HG03469 (cell line): ENCODE measurements at regions not wholly inside any gene's neighbourhood (a gene's known extent, or its start where the extent isn't known, plus 50 kb on each side); places are given as distances from the start of the nearest gene placed in this dataset.
"Not testable (repeated sequence)": the region's sequence is repeated elsewhere in the genome, so short reads cannot be mapped to it uniquely, and the experiment has no call there.

Experiments used
- ATAC-seq: cut with Tn5 transposase; IDR thresholded peaks from one replicate; pipeline ENCODE4 v1.9.1; 2021; ENCODE audit warnings: mild to moderate bottlenecking, moderate library complexity, moderate number of reproducible peaks; ENCODE audit not compliant: unreplicated experiment

DNA sequence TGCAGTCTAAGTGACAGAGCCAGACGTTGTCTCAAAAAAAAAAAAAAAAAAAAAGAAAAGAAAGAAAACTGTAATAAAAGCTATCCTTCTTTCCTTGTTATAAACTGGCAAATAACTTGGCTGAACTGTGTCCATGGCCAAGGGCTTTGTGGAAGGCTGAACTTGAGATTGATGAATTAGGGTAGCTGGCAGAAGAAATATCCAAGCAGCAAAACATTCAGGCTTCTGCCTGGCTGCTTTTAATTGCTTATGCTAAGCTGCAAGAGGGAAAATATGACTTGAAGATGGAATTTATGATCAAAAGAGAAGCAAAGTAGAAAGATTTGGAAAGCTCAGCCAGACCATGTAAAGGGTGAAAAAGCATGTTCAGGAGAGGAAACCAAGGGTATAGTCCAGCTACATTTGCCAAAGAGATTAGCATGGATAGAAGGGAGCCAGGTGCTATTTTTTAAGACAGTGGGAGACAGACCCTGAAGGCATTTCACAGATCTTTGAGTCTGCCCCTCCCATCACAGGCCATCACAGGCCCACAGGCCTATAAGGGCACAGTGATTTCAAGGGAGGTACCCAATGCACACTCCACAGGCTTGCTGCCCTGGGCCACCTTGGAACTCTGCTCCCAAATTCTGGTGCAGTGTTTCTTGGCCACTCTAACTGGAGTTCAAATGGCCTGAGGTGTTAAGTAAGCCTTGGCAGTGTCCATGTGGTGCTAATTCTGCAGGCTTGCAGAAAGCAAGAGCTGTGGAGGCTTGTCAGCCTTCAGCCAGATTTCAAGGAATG is 226.0 kb downstream of the AEBP2 start:
- ATAC-seq: no peak

DNA sequence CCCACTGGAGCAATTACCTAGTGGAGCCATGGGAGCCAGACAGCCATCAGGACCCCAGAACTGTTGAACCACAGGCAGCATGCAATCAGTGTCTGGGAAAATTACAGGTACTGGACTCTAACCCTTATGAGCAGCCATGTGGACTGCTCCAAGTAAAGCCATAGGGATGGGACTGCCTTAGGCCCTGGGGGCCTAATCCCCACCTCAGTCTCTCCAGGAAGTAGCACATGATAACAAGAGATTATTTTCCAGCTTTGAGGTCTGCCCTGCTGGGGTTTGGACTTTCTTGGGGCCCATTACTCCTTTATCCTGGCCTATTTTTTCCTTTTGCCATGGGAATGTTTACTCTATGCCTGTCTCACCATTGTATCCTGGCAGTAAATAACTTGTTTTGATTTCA is 226.8 kb downstream of the AEBP2 start:
- ATAC-seq: no peak

DNA sequence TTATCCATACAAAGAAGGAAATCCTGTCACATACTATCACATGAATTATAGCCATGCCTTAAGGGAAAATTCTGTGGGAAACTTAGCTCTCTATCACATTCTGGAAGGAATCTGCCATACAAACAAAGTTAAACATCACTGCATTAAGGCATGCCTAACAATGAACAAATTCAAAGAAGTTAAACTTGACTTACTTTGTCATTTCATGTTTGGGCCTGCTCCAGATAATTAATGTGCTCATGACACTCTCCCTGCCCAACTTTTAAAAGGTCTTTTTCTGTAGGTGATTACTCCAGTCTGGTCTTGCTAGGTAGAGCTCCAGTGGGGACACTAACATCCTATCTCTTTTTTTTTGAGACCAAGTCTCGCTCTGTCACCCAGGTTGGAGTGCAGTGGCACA is 230.5 kb downstream of the AEBP2 start:
- no peak for ATAC-seq

DNA sequence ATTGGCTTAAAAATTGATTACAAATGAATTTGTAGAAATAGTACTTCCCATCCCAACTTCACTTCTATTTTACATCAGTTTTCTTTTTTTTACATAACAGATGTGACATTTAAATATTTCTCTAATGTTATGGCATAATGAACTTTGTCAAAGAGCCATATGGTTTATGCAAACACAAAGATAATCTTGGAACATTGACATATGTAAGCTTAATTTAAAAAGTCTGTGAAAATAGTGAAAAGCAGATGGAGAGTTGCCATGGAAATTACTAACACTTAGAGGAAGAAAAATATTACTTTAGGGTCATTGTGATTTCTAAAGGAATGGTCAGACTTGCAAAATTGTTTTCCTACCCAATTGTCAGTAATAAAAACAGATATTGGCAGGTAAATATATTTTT is 232.4 kb downstream of the AEBP2 start:
- no peak for ATAC-seq

DNA sequence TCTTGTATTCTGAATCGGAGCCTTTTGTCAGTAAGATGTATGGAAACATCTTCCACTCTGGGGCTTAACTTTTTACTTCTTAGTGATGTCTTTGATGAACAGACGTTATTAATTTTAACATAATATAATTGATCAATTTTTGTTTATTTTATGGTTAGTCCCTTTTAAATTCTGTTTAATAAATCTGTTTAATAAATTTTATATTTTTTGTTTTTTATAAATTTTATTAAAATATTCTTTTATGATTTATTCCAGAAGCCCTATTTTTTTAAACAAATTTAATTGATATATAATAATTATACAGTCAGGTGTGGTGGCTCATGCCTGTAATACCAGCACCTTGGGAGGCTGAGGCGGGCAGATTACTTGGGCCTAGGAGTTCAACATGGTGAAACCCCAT is 235.1 kb downstream of the AEBP2 start:
- no peak for ATAC-seq

DNA sequence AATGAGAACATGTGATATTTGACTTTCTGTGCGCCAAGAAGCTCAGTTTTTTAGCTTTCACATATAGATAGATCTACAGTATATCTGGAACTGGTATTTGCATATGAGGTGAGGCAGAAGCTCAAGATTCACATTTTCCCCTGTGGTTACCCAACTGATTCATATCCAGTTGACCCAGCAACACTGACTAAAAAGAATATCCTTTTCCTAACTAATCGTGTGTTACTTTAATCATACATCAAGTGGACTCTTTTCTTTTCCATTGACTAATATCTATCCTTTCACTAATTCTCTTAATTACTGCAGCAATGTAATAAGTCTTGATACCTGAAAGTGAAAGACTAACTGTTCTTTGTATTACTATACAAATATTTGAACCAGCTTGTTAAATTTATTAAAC is 236.1 kb downstream of the AEBP2 start:
- ATAC-seq: peak; percentile 97

DNA sequence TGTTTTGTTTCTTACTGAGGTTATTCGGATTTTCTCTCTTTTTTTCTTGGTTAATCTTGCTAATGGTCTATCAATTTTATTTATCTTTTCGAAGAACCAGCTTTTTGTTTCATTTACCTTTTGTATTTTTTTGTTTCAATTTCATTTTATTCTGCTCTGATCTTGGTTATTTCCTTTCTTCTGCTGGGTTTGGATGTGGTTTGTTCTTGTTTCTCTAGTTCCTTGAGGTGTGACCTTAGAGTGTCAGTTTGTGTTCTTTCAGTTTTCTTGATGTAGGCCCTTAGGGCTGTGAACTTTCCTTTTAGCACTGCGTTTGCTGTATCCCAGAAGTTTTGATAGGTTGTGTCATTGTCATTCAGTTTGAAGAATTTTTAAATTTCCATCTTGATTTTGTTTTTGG is 239.2 kb downstream of the AEBP2 start:
- ATAC-seq: not testable (repeated sequence)

DNA sequence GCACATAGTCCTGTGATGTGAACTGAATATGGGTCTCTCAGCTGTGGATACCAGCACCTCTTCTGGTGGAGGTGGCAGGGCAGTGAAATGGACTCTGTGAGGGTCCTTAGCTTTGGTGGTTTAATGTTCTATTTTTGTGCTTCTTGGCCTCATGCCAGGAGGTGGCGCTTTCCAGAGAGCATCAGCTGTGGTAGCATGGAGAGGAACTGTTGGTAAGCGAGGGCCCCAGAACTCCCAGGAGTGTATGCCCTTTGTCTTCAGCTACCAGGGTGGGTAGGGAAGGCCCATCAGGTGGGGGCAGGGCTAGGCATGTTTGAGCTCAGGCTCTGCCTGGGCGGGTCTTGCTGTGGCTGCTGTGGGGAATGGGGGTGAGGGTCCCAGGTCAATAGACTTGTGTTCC is 241.7 kb downstream of the AEBP2 start:
- no peak for ATAC-seq

DNA sequence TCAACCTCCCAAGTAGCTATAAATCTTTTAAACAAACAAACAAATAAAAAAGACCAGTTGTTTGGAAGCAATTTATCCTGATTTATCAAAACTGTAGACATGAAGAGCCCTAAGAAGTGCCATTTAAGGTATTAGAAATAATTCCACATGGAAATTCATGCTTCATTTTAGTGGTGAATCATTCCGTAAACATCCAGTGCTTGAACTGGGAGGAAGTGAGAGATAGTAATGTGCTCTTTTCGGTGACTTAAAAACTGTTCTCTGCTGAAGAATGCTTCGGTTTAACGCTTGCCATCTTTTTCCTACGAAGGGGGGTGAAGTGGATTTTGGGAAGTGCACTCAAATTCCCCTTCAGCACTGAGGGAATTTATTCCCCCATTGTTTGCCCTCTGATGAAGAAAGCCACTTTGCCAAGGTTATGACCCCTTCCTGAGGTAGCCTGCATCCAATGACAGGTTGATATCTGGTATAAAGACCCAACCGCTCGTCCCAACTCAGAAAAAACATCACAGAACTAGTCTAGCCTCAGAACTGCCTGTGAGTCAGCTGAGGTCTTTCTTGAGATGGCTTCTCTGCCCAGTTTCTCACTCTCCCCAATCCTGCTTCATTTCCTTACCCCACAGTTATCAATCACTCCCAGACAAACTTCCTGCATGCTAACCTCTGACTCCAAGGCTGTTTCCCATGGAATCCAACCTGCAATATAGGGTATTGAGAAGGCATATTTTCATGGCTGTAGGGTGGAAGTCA is 244.1 kb downstream of the AEBP2 start:
- no peak for ATAC-seq

DNA sequence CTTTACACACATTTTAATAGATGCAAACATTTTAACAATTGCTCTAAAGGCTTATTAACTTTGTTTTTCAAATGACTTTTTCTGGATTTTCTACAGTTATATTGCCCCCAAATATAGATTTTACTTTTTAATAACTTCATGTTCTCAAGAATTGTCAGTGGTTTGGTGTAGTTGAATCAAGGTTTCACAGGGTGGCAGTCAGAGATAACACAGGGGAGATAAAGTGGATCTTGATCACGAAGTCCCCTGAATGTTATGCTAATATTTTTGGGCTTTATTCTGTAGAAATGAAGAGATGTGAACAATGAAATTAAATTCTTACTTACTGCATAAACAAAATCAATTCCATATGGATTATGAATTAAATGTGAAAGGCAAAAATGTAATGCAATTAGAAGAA is 248.1 kb downstream of the AEBP2 start:
- ATAC-seq: no peak

DNA sequence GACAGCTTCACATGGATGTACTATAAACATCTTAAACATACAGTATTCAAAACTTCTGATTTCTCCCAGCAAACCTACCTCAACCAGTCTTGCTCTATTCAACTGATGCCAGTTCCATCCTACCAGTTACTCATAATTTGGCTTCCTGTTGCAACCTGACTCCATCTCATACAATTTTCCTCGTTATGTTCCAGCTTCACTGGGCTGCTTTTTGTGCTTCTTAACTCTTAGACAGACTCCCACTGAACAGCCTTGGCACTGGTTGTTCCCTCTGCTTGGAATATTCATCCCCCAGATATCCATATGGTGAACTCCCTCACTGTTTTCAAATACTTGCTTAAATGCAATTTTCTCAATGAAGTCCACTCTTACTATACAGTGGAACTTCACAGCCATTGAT is 249.2 kb downstream of the AEBP2 start:
- no peak for ATAC-seq

DNA sequence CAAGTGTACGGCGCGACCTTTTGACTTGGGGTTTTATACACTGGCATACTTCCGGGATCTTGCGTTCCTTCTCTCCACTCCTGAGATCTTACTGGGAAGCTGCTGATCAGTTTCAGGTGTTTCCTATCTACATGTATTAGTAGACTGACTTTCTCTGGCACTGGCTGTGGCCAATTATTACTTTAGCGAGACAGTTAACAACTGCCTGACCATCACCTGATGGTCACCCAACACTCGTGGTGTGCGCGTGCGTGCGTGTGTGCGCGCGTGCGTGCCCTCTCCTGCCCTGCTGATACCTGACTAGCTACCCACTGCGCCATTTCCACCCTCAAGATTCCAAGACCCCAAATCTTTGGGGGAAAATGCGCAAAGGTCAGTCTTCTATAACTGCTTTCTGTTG is 249.9 kb downstream of the AEBP2 start:
- ATAC-seq: no peak

DNA sequence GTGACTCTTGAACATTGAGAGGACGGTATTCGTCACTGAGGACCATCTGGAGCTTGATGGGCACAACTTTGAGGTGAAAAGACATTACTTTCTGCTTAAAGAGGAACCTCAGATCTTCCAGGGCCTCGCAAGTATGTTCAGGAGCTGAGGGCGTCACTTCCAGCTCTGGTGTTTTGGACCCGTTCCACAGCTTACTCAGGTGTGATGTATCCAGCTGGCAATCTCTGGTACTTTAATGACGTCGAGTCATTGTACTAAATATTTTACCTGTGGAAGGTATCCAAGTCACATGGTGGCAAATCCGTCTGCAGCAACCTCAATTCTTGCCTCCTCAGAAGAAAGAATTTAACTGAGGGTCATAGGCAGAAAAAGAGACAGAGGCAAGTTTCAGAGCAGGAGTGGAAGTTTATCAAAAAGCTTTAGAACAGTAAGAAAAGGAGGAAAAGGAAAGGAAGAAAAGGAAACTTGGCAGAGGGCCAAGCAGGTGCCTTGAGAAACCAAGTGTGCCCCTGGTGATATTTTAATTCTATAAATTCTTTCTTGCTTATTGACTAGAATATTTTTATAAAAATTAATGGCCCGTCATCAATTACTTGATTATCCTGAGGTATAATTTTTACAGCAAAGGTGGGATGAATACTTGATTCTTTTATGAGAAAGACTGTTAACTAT is 250.6 kb downstream of the AEBP2 start:
- no peak for ATAC-seq

DNA sequence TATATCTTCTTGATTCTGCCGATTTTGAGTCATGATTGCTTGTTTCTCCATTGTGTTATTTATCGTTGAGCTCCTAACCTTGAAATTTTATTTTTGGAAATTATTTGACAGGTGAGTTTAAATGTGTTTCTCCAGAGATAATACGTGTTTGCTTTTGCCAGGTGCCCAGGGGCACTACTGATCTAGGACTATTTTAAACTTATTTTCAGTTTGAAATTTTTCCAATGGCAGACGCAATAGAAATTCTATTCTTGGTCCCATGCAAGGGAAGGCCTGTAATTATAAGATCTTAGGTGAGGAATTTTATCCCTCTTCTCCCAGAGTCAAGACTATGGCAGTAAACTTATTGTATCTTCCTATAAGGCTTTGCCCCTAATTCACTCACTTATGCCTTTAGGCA is 252.8 kb downstream of the AEBP2 start:
- ATAC-seq: no peak

DNA sequence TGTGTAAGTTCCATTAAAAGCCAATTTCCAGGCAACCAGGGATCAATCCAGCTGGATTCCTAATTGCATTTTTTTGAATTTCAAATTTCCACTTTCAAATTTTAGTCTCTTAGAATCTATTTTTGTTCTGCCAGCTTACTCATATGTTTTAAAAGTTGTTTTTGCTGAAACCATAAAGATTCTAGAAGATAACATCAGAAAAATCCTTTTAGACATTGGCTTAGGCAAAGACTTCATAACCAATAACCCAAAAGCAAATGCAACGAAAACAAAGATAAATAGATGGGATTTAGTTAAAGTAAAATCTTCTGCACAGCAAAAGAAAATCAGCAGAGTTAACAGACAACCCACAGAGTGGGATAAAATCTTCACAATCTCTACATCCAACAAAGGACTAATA is 253.3 kb downstream of the AEBP2 start:
- ATAC-seq: no peak

DNA sequence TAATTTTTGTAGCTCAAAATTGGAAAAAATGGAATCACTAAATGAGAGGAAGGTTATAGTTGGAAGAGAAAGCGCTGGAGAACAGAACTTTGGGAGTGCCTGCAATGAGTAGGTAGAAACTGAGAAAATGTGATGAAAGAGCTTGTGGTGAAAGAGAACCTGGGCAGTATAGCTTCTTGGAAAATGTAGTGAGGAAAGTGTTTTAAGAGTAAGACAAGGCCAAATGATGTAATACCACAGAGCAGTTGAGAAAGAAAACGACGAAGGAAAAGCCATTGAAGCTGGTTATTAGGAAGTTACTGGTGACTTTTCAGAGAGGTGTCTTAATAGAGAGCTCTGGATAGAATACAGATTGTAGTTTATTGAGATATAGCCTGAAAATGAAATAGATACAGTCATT is 255.3 kb downstream of the AEBP2 start:
- no peak for ATAC-seq

DNA sequence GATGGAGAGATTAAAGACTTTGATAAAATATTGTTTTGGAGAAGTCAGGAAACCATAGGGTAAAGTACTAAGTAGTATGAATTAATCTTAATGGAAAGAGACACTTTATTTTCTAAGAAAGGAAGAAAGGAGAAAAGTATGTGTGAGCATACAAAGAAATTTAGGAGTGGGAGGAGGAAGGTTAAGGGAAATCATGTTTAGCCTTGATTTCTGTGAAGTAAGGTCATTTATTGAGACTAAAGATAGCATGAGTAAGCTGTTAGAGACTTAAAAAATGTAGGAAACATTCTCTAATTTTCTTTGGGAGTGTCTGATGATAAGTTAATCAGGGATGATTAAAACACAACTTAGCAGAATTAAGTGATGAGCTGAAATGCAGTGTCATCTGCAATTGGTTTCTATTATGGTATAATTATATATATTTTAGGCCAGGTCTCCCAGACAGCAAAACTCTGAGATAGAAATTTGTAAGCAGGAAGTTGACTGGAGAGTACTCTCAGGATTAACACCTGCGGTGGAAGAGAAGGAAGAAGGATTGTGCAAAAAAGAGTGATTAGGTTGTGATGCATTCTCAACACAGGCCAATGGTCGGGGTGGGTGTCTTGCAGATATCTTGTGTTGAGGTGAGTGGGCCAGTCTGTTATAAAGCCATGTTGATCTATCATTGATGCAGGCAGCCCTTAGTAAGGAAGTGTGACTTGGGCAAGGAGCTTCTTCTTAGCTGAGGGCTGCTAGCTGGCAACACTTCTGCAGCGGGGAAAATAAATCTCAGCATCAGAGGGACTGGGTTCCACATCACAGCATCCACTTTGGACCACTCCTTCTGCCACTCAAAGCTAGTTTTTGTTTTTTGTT is 256.2 kb downstream of the AEBP2 start:
- no peak for ATAC-seq

DNA sequence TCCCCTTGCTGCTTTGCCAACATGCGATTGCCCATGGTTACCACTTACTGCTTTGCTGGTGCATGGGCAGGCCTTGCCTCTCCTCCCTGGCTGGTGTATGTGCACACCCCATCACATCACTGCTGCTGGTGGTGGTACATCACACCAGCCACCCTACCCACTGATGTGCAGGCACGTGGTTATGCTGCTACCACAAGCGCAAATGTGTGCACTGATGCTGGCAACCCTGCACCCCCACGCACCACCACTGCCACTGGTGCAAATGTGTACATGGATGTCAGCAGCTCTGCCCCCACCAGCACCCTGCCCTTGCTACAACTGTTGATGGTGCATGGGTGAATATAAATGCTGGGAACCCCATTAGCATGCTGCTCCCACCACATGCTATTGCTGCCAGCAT is 261.7 kb downstream of the AEBP2 start:
- no peak for ATAC-seq

DNA sequence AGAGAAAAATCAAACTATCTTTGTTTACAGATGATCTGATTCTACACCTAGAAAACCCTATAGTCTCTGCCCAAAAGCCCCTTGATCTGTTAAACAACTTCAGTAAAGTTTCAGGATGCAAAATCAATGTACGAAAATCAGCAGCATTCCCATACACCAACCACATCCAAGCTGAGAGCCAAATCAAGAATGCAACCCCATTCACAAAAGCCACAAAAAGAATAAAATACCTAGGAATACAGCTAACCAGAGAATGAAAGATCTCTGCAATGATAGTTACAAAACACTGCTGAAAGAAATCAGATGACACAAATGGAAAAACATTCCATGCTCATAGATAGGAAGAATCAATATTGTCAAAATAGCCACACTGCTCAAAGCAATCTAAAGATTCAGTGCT is 265.7 kb downstream of the AEBP2 start:
- no peak for ATAC-seq

DNA sequence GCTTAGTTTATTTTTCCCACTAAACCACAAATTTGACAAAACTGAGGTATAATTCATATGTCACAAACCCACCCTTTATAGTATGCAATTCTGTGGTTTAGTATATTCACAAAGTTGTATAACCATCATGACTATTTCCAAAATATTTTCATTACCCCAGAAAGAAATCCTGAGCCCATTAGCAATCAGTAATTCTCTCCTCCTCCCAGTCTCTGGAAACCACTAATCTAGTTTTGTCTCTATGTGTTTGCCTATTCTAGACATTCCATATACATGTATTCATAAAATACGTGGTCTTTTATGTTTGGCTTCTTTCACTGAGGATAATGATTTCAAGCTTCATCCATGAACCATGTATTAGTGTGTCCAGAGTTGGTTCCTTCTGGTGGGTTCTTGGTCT is 267.6 kb downstream of the AEBP2 start:
- ATAC-seq: no peak

DNA sequence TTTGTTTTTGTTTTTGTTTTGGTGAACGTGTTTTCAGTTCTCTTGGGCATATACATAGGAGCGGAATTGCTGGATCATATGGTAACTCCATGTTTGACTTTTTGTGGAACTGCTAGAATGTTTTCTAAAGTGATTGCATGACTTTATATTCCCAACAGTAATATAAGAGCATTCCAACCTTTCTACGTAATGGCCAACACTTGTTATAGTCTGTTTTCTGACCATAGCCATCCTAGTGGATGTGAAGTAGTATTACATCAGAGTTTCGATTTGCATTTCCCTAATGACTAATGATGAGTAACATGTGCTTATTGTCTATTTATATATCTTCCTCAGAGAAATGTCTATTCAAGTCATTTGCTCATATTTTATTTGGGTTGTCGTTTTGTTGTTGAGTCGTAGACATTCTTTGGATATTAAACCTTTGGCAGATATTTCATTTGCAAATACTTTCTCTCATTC is 268.7 kb downstream of the AEBP2 start:
- ATAC-seq: no peak
